ENCODE measurements at regions not wholly inside any gene's neighbourhood (a gene's known extent, or its start where the extent isn't known, plus 50 kb on each side); places are given as distances from the start of the nearest gene placed in this dataset.

DNA sequence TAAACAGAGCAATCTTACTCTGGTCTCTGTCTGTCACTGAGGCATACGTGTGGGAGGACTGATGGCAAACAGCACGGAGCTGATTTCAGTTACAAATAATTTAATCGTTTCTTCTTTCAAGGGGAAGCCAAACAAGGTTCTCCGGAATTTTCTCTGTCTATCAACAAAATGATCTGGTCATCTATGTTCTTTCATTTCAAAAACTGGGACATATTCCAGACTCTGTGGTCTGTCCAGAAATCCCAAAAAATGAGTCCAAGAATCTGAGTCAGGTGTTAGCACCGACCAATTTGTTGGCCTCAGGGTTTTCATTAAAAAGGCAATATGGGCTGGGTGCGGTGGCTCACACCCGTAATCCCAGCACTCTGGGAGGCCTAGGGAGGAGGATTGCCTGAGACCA is 69.9 kb upstream of the ZNF608 start:
- no peaks in the 10 kb centered on the region for H3K9me3 ChIP-seq
- intact Hi-C loops (cut with DNase I; ENCODE audit: low total_unique reads): no loop called here
- H3K36me3 ChIP-seq: no peaks in the 10 kb centered on the region
- no peak for DNase-seq
- peak overlapping the region in 1 of 2 donors; percentile 34 for H3K27ac ChIP-seq
- H3K4me3 ChIP-seq: no peak overlapping the region
- TF ChIP-seq POLR2A (IDR thresholded peaks at IDR 0.05) (no peak), CTCF (IDR thresholded peaks at IDR 0.05) (no peak)
- H3K4me1 ChIP-seq: no peaks in the 10 kb centered on the region
- H3K27me3 ChIP-seq: no peaks in the 10 kb centered on the region

- Histone ChIP-seq H3K4me3 (no peak overlapping the region), H3K36me3 (no peaks in the 10 kb centered on the region), H3K9me3 (no peaks in the 10 kb centered on the region), H3K4me1 (no peaks in the 10 kb centered on the region), H3K27me3 (no peaks in the 10 kb centered on the region), H3K27ac (no peak overlapping the region)
- TF ChIP-seq POLR2A (IDR thresholded peaks at IDR 0.05): no peak
- DNase-seq: no peak
- intact Hi-C loops (cut with DNase I; ENCODE audit: low total_unique reads): no loop called here
Measured at GRCh38 chr5:124819201-124819600, 72.8 kb upstream of the ZNF608 start.

- H3K4me1 ChIP-seq: no peaks in the 10 kb centered on the region
- no peaks in the 10 kb centered on the region for H3K9me3 ChIP-seq
- H3K36me3 ChIP-seq: no peaks in the 10 kb centered on the region
- intact Hi-C loops (cut with DNase I; ENCODE audit: low total_unique reads): no loop called here
- TF ChIP-seq CTCF (IDR thresholded peaks at IDR 0.05): no peak
- TF ChIP-seq POLR2A (IDR thresholded peaks at IDR 0.05): no peak
- H3K4me3 ChIP-seq: no peak overlapping the region
- no peaks in the 10 kb centered on the region for H3K27me3 ChIP-seq
- no peak overlapping the region for H3K27ac ChIP-seq
- no peak for DNase-seq
Measured at GRCh38 chr5:124822647-124823046, 76.2 kb upstream of the ZNF608 start.

GRCh38 chr5:124823380-124823779 is 76.9 kb upstream of the ZNF608 start:
- intact Hi-C loops (cut with DNase I; ENCODE audit: low total_unique reads): no loop called here
- no peaks in the 10 kb centered on the region for H3K27me3 ChIP-seq
- no peaks in the 10 kb centered on the region for H3K9me3 ChIP-seq
- TF ChIP-seq POLR2A (IDR thresholded peaks at IDR 0.05) (no peak), CTCF (IDR thresholded peaks at IDR 0.05) (no peak)
- no peaks in the 10 kb centered on the region for H3K4me1 ChIP-seq
- DNase-seq: no peak
- no peak overlapping the region for H3K4me3 ChIP-seq
- no peaks in the 10 kb centered on the region for H3K36me3 ChIP-seq
- H3K27ac ChIP-seq: peak overlapping the region in 1 of 2 donors; percentile 39

DNA sequence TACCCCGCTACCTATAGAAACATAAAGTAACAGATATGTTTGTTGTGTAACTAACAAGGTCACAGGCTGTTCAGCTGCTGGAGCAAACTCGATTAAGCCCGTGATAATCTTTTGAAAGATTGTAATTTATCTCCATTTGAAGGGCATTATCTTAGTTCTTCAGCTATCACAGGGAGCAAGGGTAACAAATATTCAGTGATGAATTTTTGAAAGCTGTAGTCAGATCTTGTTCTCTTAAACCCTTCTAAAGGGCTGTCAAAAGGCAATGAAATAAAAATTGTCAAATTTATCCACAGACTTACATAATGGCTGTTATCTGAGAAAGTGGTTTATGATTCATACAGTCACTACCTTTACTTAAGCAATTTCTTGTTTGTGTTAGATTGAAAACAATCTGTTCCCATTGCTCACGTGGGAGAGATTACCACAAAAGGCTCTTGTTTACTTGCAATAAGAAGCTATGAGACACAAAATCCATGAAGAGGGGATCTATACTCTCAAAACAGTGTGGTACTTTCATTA is 78.3 kb upstream of the ZNF608 start:
- peak overlapping the region; percentile 2 to 51 for H3K27ac ChIP-seq
- intact Hi-C loops (cut with DNase I; ENCODE audit: low total_unique reads): no loop called here

More for the DNA sequence above, 78.3 kb upstream of the ZNF608 start:
- DNase-seq: no peak
- Histone ChIP-seq H3K27me3 (no peaks in the 10 kb centered on the region), H3K36me3 (no peaks in the 10 kb centered on the region), H3K9me3 (no peaks in the 10 kb centered on the region), H3K4me3 (no peak overlapping the region), H3K4me1 (no peaks in the 10 kb centered on the region)
- no peak for TF ChIP-seq CTCF (IDR thresholded peaks at IDR 0.05)
- TF ChIP-seq POLR2A (IDR thresholded peaks at IDR 0.05): no peak
